ENCODE measurements at regions not wholly inside any gene's neighbourhood (a gene's known extent, or its start where the extent isn't known, plus 50 kb on each side); places are given as distances from the start of the nearest gene placed in this dataset.

GRCh38 chr1:63051886-63052285 is 268.0 kb downstream of the ATG4C start:
- DNase-seq (no peak), ATAC-seq (no peak)
- Histone ChIP-seq H3K36me3 (no peaks in the 10 kb centered on the region), H3K27me3 (no peaks in the 10 kb centered on the region), H3K9me3 (no peaks in the 10 kb centered on the region), H3K4me3 (no peak overlapping the region), H3K27ac (no peak overlapping the region), H3K4me1 (no peaks in the 10 kb centered on the region)
- TF ChIP-seq CTCF (IDR thresholded peaks at IDR 0.05), result no peak
- intact Hi-C loops (cut with DNase I), result no loop called here

GRCh38 chr1:63054184-63054583 is 268.2 kb upstream of the FOXD3 start:
- Histone ChIP-seq H3K27ac (no peak overlapping the region), H3K27me3 (no peaks in the 10 kb centered on the region), H3K36me3 (no peaks in the 10 kb centered on the region), H3K4me3 (no peak overlapping the region), H3K4me1 (no peaks in the 10 kb centered on the region), H3K9me3 (no peaks in the 10 kb centered on the region)
- TF ChIP-seq CTCF (IDR thresholded peaks at IDR 0.05), result no peak
- intact Hi-C loops (cut with DNase I), result no loop called here
- DNase-seq (no peak), ATAC-seq (no peak)

- Histone ChIP-seq H3K4me3 (no peak overlapping the region), H3K4me1 (no peaks in the 10 kb centered on the region), H3K27me3 (no peaks in the 10 kb centered on the region), H3K27ac (no peak overlapping the region), H3K9me3 (no peaks in the 10 kb centered on the region), H3K36me3 (no peaks in the 10 kb centered on the region)
- ATAC-seq (no peak), DNase-seq (no peak)
- TF ChIP-seq CTCF (IDR thresholded peaks at IDR 0.05), result no peak
- intact Hi-C loops (cut with DNase I), result no loop called here
Measured at GRCh38 chr1:63063367-63063766, 259.0 kb upstream of the FOXD3 start.

GRCh38 chr1:63064135-63064534 is 258.2 kb upstream of the FOXD3 start:
- intact Hi-C loops (cut with DNase I), result no loop called here
- no peaks in the 10 kb centered on the region for H3K9me3 ChIP-seq
- ATAC-seq (no peak), DNase-seq (no peak)
- no peaks in the 10 kb centered on the region for H3K4me1 ChIP-seq
- H3K27ac ChIP-seq, result no peak overlapping the region
- no peak overlapping the region for H3K4me3 ChIP-seq
- TF ChIP-seq CTCF (IDR thresholded peaks at IDR 0.05), result no peak
- H3K36me3 ChIP-seq, result no peaks in the 10 kb centered on the region
- H3K27me3 ChIP-seq, result peaks cover 0 to 2% of the 10 kb centered on the region in 2 donors

- ATAC-seq, result no peak
- H3K36me3 ChIP-seq, result no peaks in the 10 kb centered on the region
Measured at GRCh38 chr1:63068626-63069025, 253.7 kb upstream of the FOXD3 start.

More at GRCh38 chr1:63068626-63069025, 253.7 kb upstream of the FOXD3 start:
- intact Hi-C loops (cut with DNase I), result no loop called here
- Histone ChIP-seq H3K9me3 (no peaks in the 10 kb centered on the region), H3K4me3 (no peak overlapping the region), H3K4me1 (no peaks in the 10 kb centered on the region), H3K27me3 (peaks cover 17 to 38% of the 10 kb centered on the region in 2 donors), H3K27ac (no peak overlapping the region)
- DNase-seq, result no peak
- no peak for TF ChIP-seq CTCF (IDR thresholded peaks at IDR 0.05)

Measured in left lung (tissue), 4 donors.